IMR-90 (cell line): ENCODE measurements at regions not wholly inside any gene's neighbourhood (a gene's known extent, or its start where the extent isn't known, plus 50 kb on each side); places are given as distances from the start of the nearest gene placed in this dataset.
A peak's percentile ranks its signal among the peaks of the same experiment; 100 is the strongest.

ENCODE experiments used
- ATAC-seq: fragments of 200-7000 bp; cut with Tn5 transposase; 2 replicates; pipeline ENCODE4 v1.9.1; 2020; ENCODE audit warnings: low read depth, mild to moderate bottlenecking, moderate library complexity
- BruUV-seq: library from RNA; stranded (reverse); fragments of 400-500 nt; replicated peaks from 2 replicates; lab custom pipeline; 2021; lab: Mats Ljungman, UMichigan
- CTCF ChIA-PET: fragments of 300-600 bp; formaldehyde crosslinking; extraction: SDS; loops from one replicate; lab custom pipeline; 2021; ENCODE audit warnings: antibody characterized with exemption; lab: Yijun Ruan, JAX
- POLR2A ChIA-PET: fragments of 300-600 bp; sonication (Branson Sonifier 250); formaldehyde crosslinking; loops from one replicate; lab custom pipeline; 2022; ENCODE audit warnings: antibody characterized with exemption; ENCODE audit not compliant: unreplicated experiment; lab: Charles Lee
- DNase-seq: peaks from one replicate; pipeline ENCODE4 v3.0.0; 2013
- H2AFZ ChIP-seq: replicated peaks from 2 replicates; pipeline ENCODE3; 2013; ENCODE audit warnings: low read length, mild to moderate bottlenecking; ENCODE audit not compliant: poor library complexity
- H2AK5ac ChIP-seq: 2 replicates; pipeline ENCODE4 v1.6.1; 2013; ENCODE audit warnings: low read depth, low read length, inconsistent platforms
- H2AK9ac ChIP-seq: replicated peaks from 2 replicates; pipeline ENCODE3; 2013; ENCODE audit warnings: mild to moderate bottlenecking, low read depth, low read length, moderate library complexity; ENCODE audit not compliant: poor library complexity
- H2BK120ac ChIP-seq: 2 replicates; pipeline ENCODE4 v1.6.1; 2013; ENCODE audit warnings: low read depth, low read length, inconsistent platforms
- H2BK15ac ChIP-seq: 3 replicates; pipeline ENCODE4 v1.6.1; 2013; ENCODE audit warnings: low read depth, low read length, inconsistent platforms
- H2BK20ac ChIP-seq: 2 replicates; pipeline ENCODE4 v1.6.1; 2013; ENCODE audit warnings: low read depth, mild to moderate bottlenecking, inconsistent platforms, low read length, moderate library complexity
- H2BK5ac ChIP-seq: 2 replicates; pipeline ENCODE4 v1.6.1; 2013; ENCODE audit warnings: mild to moderate bottlenecking, low read depth, low read length, inconsistent platforms; ENCODE audit not compliant: poor library complexity, severe bottlenecking
- H3K14ac ChIP-seq: replicated peaks from 2 replicates; pipeline ENCODE4 v1.6.1; 2013; ENCODE audit warnings: low read depth, low read length, inconsistent platforms
- H3K18ac ChIP-seq: 2 replicates; pipeline ENCODE4 v1.6.1; 2013; ENCODE audit warnings: low read depth, low read length, control low read depth
- H3K23ac ChIP-seq: 2 replicates; pipeline ENCODE4 v1.6.1; 2013; ENCODE audit warnings: low read depth, low read length, inconsistent platforms
- H3K27ac ChIP-seq: 2 replicates; pipeline ENCODE4 v1.5.1; 2013; ENCODE audit warnings: mild to moderate bottlenecking, control low read depth, low read length; ENCODE audit not compliant: insufficient read depth
- H3K27me3 ChIP-seq: 2 replicates; pipeline ENCODE4 v1.6.1; 2013; ENCODE audit warnings: low read length; ENCODE audit not compliant: control insufficient read depth, insufficient read depth
- H3K36me3 ChIP-seq: 2 replicates; pipeline ENCODE4 v1.6.1; 2013; ENCODE audit warnings: low read length, mixed read lengths; ENCODE audit not compliant: control insufficient read depth, insufficient read depth
- H3K4ac ChIP-seq: 2 replicates; pipeline ENCODE4 v1.6.1; 2013; ENCODE audit warnings: low read depth, low read length, inconsistent platforms
- H3K4me1 ChIP-seq: 2 replicates; pipeline ENCODE4 v1.6.1; 2013; ENCODE audit warnings: low read length, mixed read lengths; ENCODE audit not compliant: control insufficient read depth, insufficient read depth
- H3K4me2 ChIP-seq: 2 replicates; pipeline ENCODE4 v1.6.1; 2013; ENCODE audit warnings: low read depth, mild to moderate bottlenecking, control low read depth, low read length, moderate library complexity
- H3K4me3 ChIP-seq: 2 replicates; pipeline ENCODE4 v1.5.1; 2013; ENCODE audit warnings: low read depth, mild to moderate bottlenecking, control low read depth, low read length, moderate library complexity; ENCODE audit not compliant: insufficient read depth
- H3K56ac ChIP-seq: 2 replicates; pipeline ENCODE4 v1.6.1; 2013; ENCODE audit warnings: low read length, inconsistent platforms; ENCODE audit not compliant: insufficient read depth; ENCODE audit errors: extremely low read depth
- H3K79me1 ChIP-seq, 2 experiments: 2 replicates each; pipeline ENCODE4 v1.6.1; 2013; ENCODE audit warnings: low read length in 2 of 2, inconsistent platforms in 1 of 2, low read depth in 1 of 2
- H3K9ac ChIP-seq: 2 replicates; pipeline ENCODE4 v1.6.1; 2013; ENCODE audit warnings: low read depth, low read length, control low read depth
- H3K9me1 ChIP-seq: 2 replicates; pipeline ENCODE4 v1.6.1; 2013; ENCODE audit warnings: low read length, inconsistent platforms; ENCODE audit not compliant: insufficient read depth
- H3K9me3 ChIP-seq: 2 replicates; pipeline ENCODE4 v1.6.1; 2013; ENCODE audit warnings: low read length; ENCODE audit not compliant: control insufficient read depth, insufficient read depth
- H4K20me1 ChIP-seq: 2 replicates; pipeline ENCODE4 v1.6.1; 2013; ENCODE audit warnings: low read length, inconsistent platforms; ENCODE audit not compliant: insufficient read depth
- H4K5ac ChIP-seq: 2 replicates; pipeline ENCODE4 v1.6.1; 2013; ENCODE audit warnings: mild to moderate bottlenecking, low read depth, low read length, control low read depth
- H4K8ac ChIP-seq, 2 experiments: 2 replicates each; pipeline ENCODE4 v1.6.1; 2013; ENCODE audit warnings: low read depth in 2 of 2, low read length in 2 of 2, control low read depth in 1 of 2, inconsistent platforms in 1 of 2
- H4K91ac ChIP-seq: 2 replicates; pipeline ENCODE4 v1.6.1; 2013; ENCODE audit warnings: low read depth, low read length, inconsistent platforms; ENCODE audit not compliant: insufficient read depth
- BHLHE40 ChIP-seq: fragments of 150-350 bp; IDR thresholded peaks from 2 replicates; pipeline ENCODE4 v1.6.1; 2016; ENCODE audit warnings: mild to moderate bottlenecking, low read depth, low read length
- CEBPB ChIP-seq: IDR thresholded peaks from 2 replicates; pipeline ENCODE4 v1.6.1; 2012; ENCODE audit warnings: low read depth, low read length, improper control_type of control experiment
- CHD1 ChIP-seq: IDR thresholded peaks from 2 replicates; pipeline ENCODE4 v1.6.1; 2012; ENCODE audit warnings: low read depth, low read length, improper control_type of control experiment
- CTCF ChIP-seq: conservative IDR thresholded peaks from 2 replicates; pipeline ENCODE4 v1.5.1; 2012; ENCODE audit warnings: mild to moderate bottlenecking, low read depth, low read length, improper control_type of control experiment
- ELK1 ChIP-seq: fragments of 150-350 bp; IDR thresholded peaks from 2 replicates; pipeline ENCODE4 v1.6.1; 2016; ENCODE audit warnings: low read depth, mild to moderate bottlenecking, low read length, moderate library complexity, borderline replicate concordance
- FOS ChIP-seq: fragments of 150-350 bp; IDR thresholded peaks from 2 replicates; pipeline ENCODE4 v1.6.1; 2016; ENCODE audit warnings: low read depth, low read length
- MAZ ChIP-seq: IDR thresholded peaks from 2 replicates; pipeline ENCODE4 v1.6.1; 2012; ENCODE audit warnings: low read depth, mild to moderate bottlenecking, low read length, improper control_type of control experiment, moderate library complexity, borderline replicate concordance
- MXI1 ChIP-seq: IDR thresholded peaks from 2 replicates; pipeline ENCODE4 v1.6.1; 2012; ENCODE audit warnings: low read depth, mild to moderate bottlenecking, low read length, moderate library complexity, borderline replicate concordance
- NFE2L2 ChIP-seq: fragments of 150-350 bp; IDR thresholded peaks from 2 replicates; pipeline ENCODE4 v1.6.1; 2016; ENCODE audit warnings: low read depth, mild to moderate bottlenecking, low read length
- POLR2A ChIP-seq: IDR thresholded peaks from 2 replicates; pipeline ENCODE4 v1.6.1; 2012; ENCODE audit warnings: mild to moderate bottlenecking, low read depth, low read length
- RCOR1 ChIP-seq: IDR thresholded peaks from 2 replicates; pipeline ENCODE4 v1.6.1; 2012; ENCODE audit warnings: mild to moderate bottlenecking, low read length, improper control_type of control experiment; ENCODE audit not compliant: insufficient replicate concordance
- RFX5 ChIP-seq: IDR thresholded peaks from 2 replicates; pipeline ENCODE4 v1.8.0; 2012; ENCODE audit warnings: low read depth, mild to moderate bottlenecking, low read length, moderate library complexity
- USF2 ChIP-seq: fragments of 150-350 bp; IDR thresholded peaks from 2 replicates; pipeline ENCODE4 v1.6.1; 2017; ENCODE audit warnings: mild to moderate bottlenecking, antibody characterized with exemption, low read length, low read depth
- WGBS, 2 experiments: methylation state at CpG; one replicate each; pipeline versions ENCODE4 v1.1.5 to v1.1.7; 2013; ENCODE audit warnings: missing lambda C conversion rate in 2 of 2; ENCODE audit not compliant: insufficient read length in 1 of 2; ENCODE audit errors: extremely low coverage in 2 of 2; 5-methylcytosine and 5-hydroxymethylcytosine counted together
- dilution Hi-C: fragments of 300-500 bp; cut with HindIII; formaldehyde crosslinking; loops from one replicate; pipeline ENCODE4 v1.14.3; 2018; ENCODE audit warnings: low sequenced_read_pairs; ENCODE audit not compliant: unreplicated experiment
- in situ Hi-C: fragments of 300-500 bp; cut with MboI; formaldehyde crosslinking; loops from 3 replicates; pipeline ENCODE4 v1.14.3; 2019; ENCODE audit warnings: low sequenced_read_pairs, inconsistent platforms, mixed read lengths
- intact Hi-C: fragments of 100-400 bp; cut with micrococcal nuclease; formaldehyde crosslinking; loops from 2 replicates; pipeline ENCODE4 v1.10.0; 2022

GRCh38 chr4:177256950-177257349 is 52.7 kb upstream of the NEIL3 start:
- Histone ChIP-seq H3K79me1 (no peaks in the 10 kb centered on the region), H2BK20ac (no peak overlapping the region), H2BK15ac (no peak overlapping the region), H2BK5ac (no peak overlapping the region), H3K9me1 (no peaks in the 10 kb centered on the region), H4K91ac (no peak overlapping the region), H3K9ac (no peak overlapping the region), H4K8ac (no peak overlapping the region), H4K20me1 (no peaks in the 10 kb centered on the region), H2AFZ (peak overlapping the region; percentile 59), H2AK5ac (no peak overlapping the region), H3K27me3 (no peaks in the 10 kb centered on the region), H3K14ac (no peak overlapping the region), H4K5ac (no peak overlapping the region), H3K36me3 (no peaks in the 10 kb centered on the region), H3K4ac (no peak overlapping the region), H3K4me3 (no peak overlapping the region), H3K56ac (no peak overlapping the region), H3K4me2 (peak overlapping the region; percentile 73; the same call in 1 of the 2 replicates), H2BK120ac (no peak overlapping the region), H3K9me3 (no peaks in the 10 kb centered on the region), H3K4me1 (no peaks in the 10 kb centered on the region), H3K27ac (no peak overlapping the region), H2AK9ac (no peak overlapping the region), H3K18ac (no peak overlapping the region), H3K23ac (no peak overlapping the region)
- dilution Hi-C loops: no loop called here
- no CpG with 5 or more reads among the region's 6 CpGs for WGBS, 2 experiments
- intact Hi-C loops: loop anchor here (10.0 kb wide), 1 partner anchor 628 kb away; no protein-coding TSS in a partner anchor
- CTCF ChIA-PET: no interaction called here
- DNase-seq (no peak), ATAC-seq (no peak)
- in situ Hi-C loops: loop anchor here (5.0 kb wide), 1 partner anchor 80 kb away; no protein-coding TSS in a partner anchor
- TF ChIP-seq RCOR1: no peak
- TF ChIP-seq ELK1: no peak
- no peak for TF ChIP-seq RFX5
- no peak for TF ChIP-seq BHLHE40
- TF ChIP-seq CTCF: no peak
- TF ChIP-seq MXI1: no peak
- TF ChIP-seq FOS: no peak
- no peak for TF ChIP-seq NFE2L2
- TF ChIP-seq CHD1: no peak
- TF ChIP-seq CEBPB: no peak
- TF ChIP-seq POLR2A: no peak
- no peak for TF ChIP-seq USF2
- no peak for TF ChIP-seq MAZ
- POLR2A ChIA-PET: no interaction called here
- BruUV-seq: no TSS peak
